ENCODE measurements at regions not wholly inside any gene's neighbourhood (a gene's known extent, or its start where the extent isn't known, plus 50 kb on each side); places are given as distances from the start of the nearest gene placed in this dataset.

- Histone ChIP-seq H3K79me2 (ENCODE audit: insufficient read depth, low read length) (no peaks in the 10 kb centered on the region), H3K4me3 (replicated peaks in 1 of 3; ENCODE audit: low read depth in 2 of 3, low read length in 3 of 3) (no peak overlapping the region), H3K9me3 (replicated peaks in 1 of 2; ENCODE audit: control insufficient read depth in 1 of 2, insufficient read depth in 1 of 2, low read length in 2 of 2) (no peaks in the 10 kb centered on the region), H4K20me1 (ENCODE audit: insufficient read depth, low read length) (no peaks in the 10 kb centered on the region), H2AFZ (ENCODE audit: insufficient read depth, low read depth, low read length, poor library complexity, severe bottlenecking) (no peak overlapping the region), H3K9ac (ENCODE audit: insufficient read depth, low read length, poor library complexity, severe bottlenecking) (no peak overlapping the region), H3K4me1 (ENCODE audit: control insufficient read depth in 1 of 2, insufficient read depth in 2 of 2, low read length in 2 of 2) (no peaks in the 10 kb centered on the region), H3K4me2 (replicated peaks; ENCODE audit: extremely low read depth, low read length, poor library complexity, severe bottlenecking) (no peak overlapping the region), H3K27me3 (ENCODE audit: control insufficient read depth in 2 of 2, insufficient read depth in 2 of 2, low read length in 2 of 2) (no peaks in the 10 kb centered on the region), H3K27ac (ENCODE audit: low read depth in 1 of 2, low read length in 2 of 2) (no peak overlapping the region), H3K36me3 (replicated peaks in 1 of 2; ENCODE audit: control insufficient read depth in 1 of 2, insufficient read depth in 2 of 2, low read length in 2 of 2) (no peaks in the 10 kb centered on the region)
- intact Hi-C loops (cut with micrococcal nuclease), result no loop called here
- DNase-seq, result no peak
- no peak for TF ChIP-seq CTCF (IDR thresholded peaks at IDR 0.05)
- no peak overlapping the region for H3K27ac Mint-ChIP-seq
- no peak overlapping the region for H3K4me3 Mint-ChIP-seq
- WGBS (ENCODE audit: insufficient coverage), result 89% methylated on average over 4 of the region's 4 CpGs
- H3K27me3 Mint-ChIP-seq (ENCODE audit: low read depth in 3 of 3), result peaks cover 9 to 29% (median 11%) of the 10 kb centered on the region in 3 donors
- H3K36me3 Mint-ChIP-seq, result no peaks in the 10 kb centered on the region
- H3K9me3 Mint-ChIP-seq, result peaks cover 0 to 3% (median 0%) of the 10 kb centered on the region in 7 donors
- H3K4me1 Mint-ChIP-seq, result no peaks in the 10 kb centered on the region
Observed at GRCh38 chr1:18549906-18550305, 69.2 kb downstream of the KLHDC7A start.

- Histone ChIP-seq H3K36me3 (replicated peaks in 1 of 2; ENCODE audit: control insufficient read depth in 1 of 2, insufficient read depth in 2 of 2, low read length in 2 of 2) (no peaks in the 10 kb centered on the region), H2AFZ (ENCODE audit: insufficient read depth, low read depth, low read length, poor library complexity, severe bottlenecking) (no peak overlapping the region), H3K27me3 (ENCODE audit: control insufficient read depth in 2 of 2, insufficient read depth in 2 of 2, low read length in 2 of 2) (peaks cover 0 to 8% of the 10 kb centered on the region in 2 donors), H3K9me3 (replicated peaks in 1 of 2; ENCODE audit: control insufficient read depth in 1 of 2, insufficient read depth in 1 of 2, low read length in 2 of 2) (no peaks in the 10 kb centered on the region), H4K20me1 (ENCODE audit: insufficient read depth, low read length) (no peaks in the 10 kb centered on the region), H3K9ac (ENCODE audit: insufficient read depth, low read length, poor library complexity, severe bottlenecking) (no peak overlapping the region), H3K79me2 (ENCODE audit: insufficient read depth, low read length) (no peaks in the 10 kb centered on the region), H3K27ac (ENCODE audit: low read depth in 1 of 2, low read length in 2 of 2) (no peak overlapping the region), H3K4me3 (replicated peaks in 1 of 3; ENCODE audit: low read depth in 2 of 3, low read length in 3 of 3) (no peak overlapping the region), H3K4me1 (ENCODE audit: control insufficient read depth in 1 of 2, insufficient read depth in 2 of 2, low read length in 2 of 2) (no peaks in the 10 kb centered on the region), H3K4me2 (replicated peaks; ENCODE audit: extremely low read depth, low read length, poor library complexity, severe bottlenecking) (no peak overlapping the region)
- TF ChIP-seq CTCF (IDR thresholded peaks at IDR 0.05), result no peak
- no peak for DNase-seq
- Mint-ChIP-seq H3K36me3 (no peaks in the 10 kb centered on the region), H3K27ac (peak overlapping the region in 1 of 7 donors; percentile 84), H3K9me3 (peaks cover 0 to 3% (median 0%) of the 10 kb centered on the region in 7 donors), H3K4me3 (peak overlapping the region in 1 of 2 donors; percentile 0), H3K27me3 (ENCODE audit: low read depth in 3 of 3) (peaks cover 17 to 25% (median 19%) of the 10 kb centered on the region in 3 donors), H3K4me1 (no peaks in the 10 kb centered on the region)
- intact Hi-C loops (cut with micrococcal nuclease), result no loop called here
- 70% methylated on average over 8 of the region's 9 CpGs for WGBS (ENCODE audit: insufficient coverage)
Observed at GRCh38 chr1:18552631-18553030, 71.9 kb downstream of the KLHDC7A start.
